ENCODE measurements at regions not wholly inside any gene's neighbourhood (a gene's known extent, or its start where the extent isn't known, plus 50 kb on each side); places are given as distances from the start of the nearest gene placed in this dataset.

- no peaks in the 10 kb centered on the region for H3K27me3 ChIP-seq (ENCODE audit: low read depth, low read length)
- H3K4me3 ChIP-seq (ENCODE audit: low read depth in 1 of 2, low read length in 2 of 2) = no peak overlapping the region
- peaks cover 0 to 16% of the 10 kb centered on the region in 2 donors for H3K4me1 ChIP-seq (ENCODE audit: control insufficient read depth in 1 of 2, insufficient read depth in 2 of 2, low read length in 2 of 2)
- no peak overlapping the region for H3K27ac ChIP-seq (ENCODE audit: low read length)
- no peaks in the 10 kb centered on the region for H3K36me3 ChIP-seq (ENCODE audit: control insufficient read depth in 1 of 2, insufficient read depth in 2 of 2, low read length in 2 of 2)
- no peaks in the 10 kb centered on the region for H3K9me3 ChIP-seq (ENCODE audit: control insufficient read depth in 1 of 2, low read length in 2 of 2)
Measured at GRCh38 chr3:153032891-153033290, 129.1 kb upstream of the RAP2B start.

GRCh38 chr3:153036846-153037245 is 125.2 kb upstream of the RAP2B start:
- H3K4me3 ChIP-seq (ENCODE audit: low read depth in 1 of 2, low read length in 2 of 2) = no peak overlapping the region
- H3K27ac ChIP-seq (ENCODE audit: low read length) = no peak overlapping the region
- no peaks in the 10 kb centered on the region for H3K36me3 ChIP-seq (ENCODE audit: control insufficient read depth in 1 of 2, insufficient read depth in 2 of 2, low read length in 2 of 2)
- H3K9me3 ChIP-seq (ENCODE audit: control insufficient read depth in 1 of 2, low read length in 2 of 2) = no peaks in the 10 kb centered on the region
- H3K27me3 ChIP-seq (ENCODE audit: low read depth, low read length) = no peaks in the 10 kb centered on the region
- H3K4me1 ChIP-seq (ENCODE audit: control insufficient read depth in 1 of 2, insufficient read depth in 2 of 2, low read length in 2 of 2) = no peaks in the 10 kb centered on the region

- no peaks in the 10 kb centered on the region for H3K4me1 ChIP-seq (ENCODE audit: control insufficient read depth in 1 of 2, insufficient read depth in 2 of 2, low read length in 2 of 2)
- H3K4me3 ChIP-seq (ENCODE audit: low read depth in 1 of 2, low read length in 2 of 2) = no peak overlapping the region
- H3K27ac ChIP-seq (ENCODE audit: low read length) = no peak overlapping the region
- no peaks in the 10 kb centered on the region for H3K36me3 ChIP-seq (ENCODE audit: control insufficient read depth in 1 of 2, insufficient read depth in 2 of 2, low read length in 2 of 2)
- no peaks in the 10 kb centered on the region for H3K27me3 ChIP-seq (ENCODE audit: low read depth, low read length)
- no peaks in the 10 kb centered on the region for H3K9me3 ChIP-seq (ENCODE audit: control insufficient read depth in 1 of 2, low read length in 2 of 2)
Measured at GRCh38 chr3:153038367-153038766, 123.7 kb upstream of the RAP2B start.

- Histone ChIP-seq H3K36me3 (ENCODE audit: control insufficient read depth in 1 of 2, insufficient read depth in 2 of 2, low read length in 2 of 2) (no peaks in the 10 kb centered on the region), H3K4me3 (ENCODE audit: low read depth in 1 of 2, low read length in 2 of 2) (no peak overlapping the region), H3K27me3 (ENCODE audit: low read depth, low read length) (no peaks in the 10 kb centered on the region), H3K27ac (ENCODE audit: low read length) (no peak overlapping the region), H3K9me3 (ENCODE audit: control insufficient read depth in 1 of 2, low read length in 2 of 2) (no peaks in the 10 kb centered on the region), H3K4me1 (ENCODE audit: control insufficient read depth in 1 of 2, insufficient read depth in 2 of 2, low read length in 2 of 2) (no peaks in the 10 kb centered on the region)
Measured at GRCh38 chr3:153038779-153039178, 123.2 kb upstream of the RAP2B start.

DNA sequence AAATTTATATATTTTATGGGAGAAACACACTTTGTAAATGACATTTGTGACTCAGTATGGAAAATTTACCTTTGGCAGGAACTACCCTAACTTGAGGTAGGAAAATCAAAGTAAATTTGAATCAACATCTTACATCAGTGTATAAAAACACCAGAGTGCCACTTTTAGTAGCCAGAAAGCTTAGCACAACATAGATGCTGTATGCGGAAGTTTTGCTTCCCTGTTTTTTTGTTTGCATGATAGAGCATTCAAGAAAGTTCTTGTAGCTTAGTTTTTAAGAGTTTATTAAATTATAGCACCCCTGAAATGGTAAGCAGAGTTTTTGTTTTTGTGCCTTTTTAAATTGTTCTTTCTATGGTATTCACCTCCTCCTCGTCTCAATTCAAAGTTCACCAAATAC is 120.8 kb upstream of the RAP2B start:
- H3K27ac ChIP-seq (ENCODE audit: low read length) = no peak overlapping the region
- no peaks in the 10 kb centered on the region for H3K9me3 ChIP-seq (ENCODE audit: control insufficient read depth in 1 of 2, low read length in 2 of 2)
- H3K36me3 ChIP-seq (ENCODE audit: control insufficient read depth in 1 of 2, insufficient read depth in 2 of 2, low read length in 2 of 2) = no peaks in the 10 kb centered on the region
- no peaks in the 10 kb centered on the region for H3K27me3 ChIP-seq (ENCODE audit: low read depth, low read length)
- no peak overlapping the region for H3K4me3 ChIP-seq (ENCODE audit: low read depth in 1 of 2, low read length in 2 of 2)
- no peaks in the 10 kb centered on the region for H3K4me1 ChIP-seq (ENCODE audit: control insufficient read depth in 1 of 2, insufficient read depth in 2 of 2, low read length in 2 of 2)

GRCh38 chr3:153042088-153042487 is 119.9 kb upstream of the RAP2B start:
- Histone ChIP-seq H3K4me3 (ENCODE audit: low read depth in 1 of 2, low read length in 2 of 2) (no peak overlapping the region), H3K27me3 (ENCODE audit: low read depth, low read length) (no peaks in the 10 kb centered on the region), H3K4me1 (ENCODE audit: control insufficient read depth in 1 of 2, insufficient read depth in 2 of 2, low read length in 2 of 2) (no peaks in the 10 kb centered on the region), H3K36me3 (ENCODE audit: control insufficient read depth in 1 of 2, insufficient read depth in 2 of 2, low read length in 2 of 2) (no peaks in the 10 kb centered on the region), H3K27ac (ENCODE audit: low read length) (no peak overlapping the region), H3K9me3 (ENCODE audit: control insufficient read depth in 1 of 2, low read length in 2 of 2) (no peaks in the 10 kb centered on the region)

- H3K27me3 ChIP-seq (ENCODE audit: low read depth, low read length) = no peaks in the 10 kb centered on the region
- no peaks in the 10 kb centered on the region for H3K9me3 ChIP-seq (ENCODE audit: control insufficient read depth in 1 of 2, low read length in 2 of 2)
- H3K4me1 ChIP-seq (ENCODE audit: control insufficient read depth in 1 of 2, insufficient read depth in 2 of 2, low read length in 2 of 2) = no peaks in the 10 kb centered on the region
- no peak overlapping the region for H3K27ac ChIP-seq (ENCODE audit: low read length)
- no peak overlapping the region for H3K4me3 ChIP-seq (ENCODE audit: low read depth in 1 of 2, low read length in 2 of 2)
- H3K36me3 ChIP-seq (ENCODE audit: control insufficient read depth in 1 of 2, insufficient read depth in 2 of 2, low read length in 2 of 2) = no peaks in the 10 kb centered on the region
Measured at GRCh38 chr3:153043729-153044328, 118.2 kb upstream of the RAP2B start.

GRCh38 chr3:153045150-153045549 is 116.9 kb upstream of the RAP2B start:
- H3K27ac ChIP-seq (ENCODE audit: low read length) = no peak overlapping the region

GRCh38 chr3:153050978-153051377 is 111.0 kb upstream of the RAP2B start:
- Histone ChIP-seq H3K27ac (ENCODE audit: low read length) (no peak overlapping the region), H3K36me3 (ENCODE audit: control insufficient read depth in 1 of 2, insufficient read depth in 2 of 2, low read length in 2 of 2) (no peaks in the 10 kb centered on the region), H3K4me3 (ENCODE audit: low read depth in 1 of 2, low read length in 2 of 2) (no peak overlapping the region), H3K9me3 (ENCODE audit: control insufficient read depth in 1 of 2, low read length in 2 of 2) (no peaks in the 10 kb centered on the region), H3K27me3 (ENCODE audit: low read depth, low read length) (no peaks in the 10 kb centered on the region), H3K4me1 (ENCODE audit: control insufficient read depth in 1 of 2, insufficient read depth in 2 of 2, low read length in 2 of 2) (peaks cover 0 to 7% of the 10 kb centered on the region in 2 donors)

More at GRCh38 chr3:153045150-153045549, 116.9 kb upstream of the RAP2B start:
- no peaks in the 10 kb centered on the region for H3K4me1 ChIP-seq (ENCODE audit: control insufficient read depth in 1 of 2, insufficient read depth in 2 of 2, low read length in 2 of 2)
- no peaks in the 10 kb centered on the region for H3K36me3 ChIP-seq (ENCODE audit: control insufficient read depth in 1 of 2, insufficient read depth in 2 of 2, low read length in 2 of 2)
- H3K27me3 ChIP-seq (ENCODE audit: low read depth, low read length) = no peaks in the 10 kb centered on the region
- no peak overlapping the region for H3K4me3 ChIP-seq (ENCODE audit: low read depth in 1 of 2, low read length in 2 of 2)
- no peaks in the 10 kb centered on the region for H3K9me3 ChIP-seq (ENCODE audit: control insufficient read depth in 1 of 2, low read length in 2 of 2)

DNA sequence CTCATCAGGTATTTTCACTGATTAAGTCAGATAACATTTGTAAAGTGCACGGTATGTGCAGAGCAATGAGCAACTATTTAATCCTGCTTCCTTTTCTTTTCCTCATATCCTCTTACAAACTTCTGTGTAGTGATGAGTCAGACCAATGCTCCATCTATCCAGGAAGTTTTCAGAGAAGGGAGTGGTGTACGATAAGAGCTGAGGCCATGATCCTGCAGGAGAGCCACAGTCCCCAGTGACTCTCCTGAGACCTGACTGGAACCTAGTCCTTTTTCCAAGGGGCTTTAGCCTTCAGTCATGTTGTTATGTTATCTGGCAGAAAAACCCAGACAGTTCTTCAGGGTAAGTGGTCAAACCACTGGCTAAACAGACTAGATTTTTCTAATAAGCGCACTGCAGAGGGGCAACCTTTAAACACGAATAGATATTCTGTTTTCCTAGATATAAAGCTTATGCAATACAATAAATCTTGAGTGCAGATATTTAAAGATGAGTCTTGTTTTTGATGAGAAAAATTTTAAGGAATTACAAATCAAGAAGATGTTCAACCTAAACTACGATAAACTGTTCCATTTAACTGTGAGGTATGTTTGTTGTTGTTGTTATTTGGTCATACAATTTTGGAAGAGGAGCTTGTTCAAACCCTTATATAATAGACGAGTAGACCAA is 110.5 kb upstream of the RAP2B start:
- Histone ChIP-seq H3K4me1 (ENCODE audit: control insufficient read depth in 1 of 2, insufficient read depth in 2 of 2, low read length in 2 of 2) (peaks cover 0 to 7% of the 10 kb centered on the region in 2 donors), H3K27ac (ENCODE audit: low read length) (no peak overlapping the region), H3K27me3 (ENCODE audit: low read depth, low read length) (no peaks in the 10 kb centered on the region), H3K36me3 (ENCODE audit: control insufficient read depth in 1 of 2, insufficient read depth in 2 of 2, low read length in 2 of 2) (no peaks in the 10 kb centered on the region), H3K9me3 (ENCODE audit: control insufficient read depth in 1 of 2, low read length in 2 of 2) (no peaks in the 10 kb centered on the region), H3K4me3 (ENCODE audit: low read depth in 1 of 2, low read length in 2 of 2) (no peak overlapping the region)

GRCh38 chr3:153052096-153052460 is 109.9 kb upstream of the RAP2B start:
- peak overlapping the region; percentile 35 for H3K27ac ChIP-seq (ENCODE audit: low read length)

GRCh38 chr3:153055217-153055616 is 106.8 kb upstream of the RAP2B start:
- H3K36me3 ChIP-seq (ENCODE audit: control insufficient read depth in 1 of 2, insufficient read depth in 2 of 2, low read length in 2 of 2) = no peaks in the 10 kb centered on the region
- no peaks in the 10 kb centered on the region for H3K27me3 ChIP-seq (ENCODE audit: low read depth, low read length)
- no peak overlapping the region for H3K27ac ChIP-seq (ENCODE audit: low read length)
- no peaks in the 10 kb centered on the region for H3K9me3 ChIP-seq (ENCODE audit: control insufficient read depth in 1 of 2, low read length in 2 of 2)
- H3K4me1 ChIP-seq (ENCODE audit: control insufficient read depth in 1 of 2, insufficient read depth in 2 of 2, low read length in 2 of 2) = peaks cover 0 to 7% of the 10 kb centered on the region in 2 donors
- H3K4me3 ChIP-seq (ENCODE audit: low read depth in 1 of 2, low read length in 2 of 2) = no peak overlapping the region

More at GRCh38 chr3:153052096-153052460, 109.9 kb upstream of the RAP2B start:
- Histone ChIP-seq H3K36me3 (ENCODE audit: control insufficient read depth in 1 of 2, insufficient read depth in 2 of 2, low read length in 2 of 2) (no peaks in the 10 kb centered on the region), H3K9me3 (ENCODE audit: control insufficient read depth in 1 of 2, low read length in 2 of 2) (no peaks in the 10 kb centered on the region), H3K27me3 (ENCODE audit: low read depth, low read length) (no peaks in the 10 kb centered on the region), H3K4me3 (ENCODE audit: low read depth in 1 of 2, low read length in 2 of 2) (no peak overlapping the region), H3K4me1 (ENCODE audit: control insufficient read depth in 1 of 2, insufficient read depth in 2 of 2, low read length in 2 of 2) (peaks cover 0 to 7% of the 10 kb centered on the region in 2 donors)
